Loucy (cell line): ENCODE measurements at regions not wholly inside any gene's neighbourhood (a gene's known extent, or its start where the extent isn't known, plus 50 kb on each side); places are given as distances from the start of the nearest gene placed in this dataset.

Experiments
- H2AFZ ChIP-seq: fragments of 200-600 bp; sonication (generic); 2 replicates; pipeline ENCODE4 v1.6.0; 2016; ENCODE audit warnings: antibody characterized with exemption, mild to moderate bottlenecking, low read length, moderate library complexity
- H3F3A ChIP-seq: fragments of 200-600 bp; 2 replicates; pipeline ENCODE4 v1.6.0; 2016; ENCODE audit warnings: antibody characterized with exemption, low read depth, mild to moderate bottlenecking
- H3K27me3 ChIP-seq: fragments of 200-600 bp; sonication (generic); 2 replicates; pipeline ENCODE4 v1.6.1; 2014; ENCODE audit warnings: low read length, mild to moderate bottlenecking; ENCODE audit not compliant: insufficient read depth, poor library complexity, severe bottlenecking
- H3K36me3 ChIP-seq: fragments of 200-600 bp; sonication (generic); 2 replicates; pipeline ENCODE4 v1.6.1; 2016; ENCODE audit warnings: low read length; ENCODE audit not compliant: insufficient read depth
- H3K4me1 ChIP-seq: fragments of 200-600 bp; sonication (generic); 2 replicates; pipeline ENCODE4 v1.5.1; 2014; ENCODE audit warnings: low read length, mild to moderate bottlenecking; ENCODE audit not compliant: insufficient read depth, poor library complexity, severe bottlenecking
- H3K4me2 ChIP-seq: fragments of 200-600 bp; sonication (generic); 2 replicates; pipeline ENCODE4 v1.6.0; 2014; ENCODE audit warnings: antibody characterized with exemption, low read length, low read depth, mild to moderate bottlenecking; ENCODE audit not compliant: poor library complexity, severe bottlenecking
- H3K4me3 ChIP-seq: fragments of 200-600 bp; sonication (generic); 2 replicates; pipeline ENCODE4 v1.5.1; 2014; ENCODE audit warnings: low read length, mild to moderate bottlenecking, mixed read lengths; ENCODE audit not compliant: poor library complexity, severe bottlenecking
- H3K79me2 ChIP-seq: fragments of 200-600 bp; sonication (generic); 2 replicates; pipeline ENCODE4 v1.6.1; 2014; ENCODE audit warnings: low read length; ENCODE audit not compliant: insufficient read depth
- H3K9ac ChIP-seq: fragments of 200-600 bp; sonication (generic); 2 replicates; pipeline ENCODE4 v1.6.0; 2014; ENCODE audit warnings: mild to moderate bottlenecking, low read depth, low read length, moderate library complexity; ENCODE audit not compliant: poor library complexity, severe bottlenecking
- H3K9me2 ChIP-seq: fragments of 200-600 bp; sonication (generic); replicated peaks from 2 replicates; pipeline ENCODE4 v1.6.1; 2016; ENCODE audit warnings: low read depth, low read length, mixed read lengths
- H3K9me3 ChIP-seq: fragments of 200-600 bp; sonication (generic); 2 replicates; pipeline ENCODE4 v1.6.1; 2014; ENCODE audit warnings: mild to moderate bottlenecking, antibody characterized with exemption, low read length, low read depth; ENCODE audit not compliant: insufficient read depth
- H4K20me1 ChIP-seq: fragments of 200-600 bp; sonication (generic); 2 replicates; pipeline ENCODE4 v1.6.0; 2014; ENCODE audit warnings: antibody characterized with exemption, low read length, mild to moderate bottlenecking; ENCODE audit not compliant: insufficient read depth, poor library complexity, severe bottlenecking
- CTCF ChIP-seq: fragments of 200-600 bp; sonication (generic); conservative IDR thresholded peaks from 2 replicates; pipeline ENCODE4 v1.5.1; 2014; ENCODE audit warnings: mild to moderate bottlenecking, antibody characterized with exemption, low read length
- EZH2phosphoT487 ChIP-seq: fragments of 200-600 bp; IDR thresholded peaks from 2 replicates; pipeline ENCODE4 v1.6.1; 2018; ENCODE audit warnings: antibody characterized with exemption, mild to moderate bottlenecking, moderate library complexity, borderline replicate concordance

GRCh38 chr15:38668898-38669391 lies 104.3 kb upstream of the RASGRP1 start:
- Histone ChIP-seq H4K20me1 (no peaks in the 10 kb centered on the region), H3K9ac (peak overlapping the region; percentile 25), H3K27me3 (no peaks in the 10 kb centered on the region)

GRCh38 chr15:38670128-38671005 lies 105.8 kb upstream of the RASGRP1 start:
- Histone ChIP-seq H3K4me2 (peak overlapping the region; percentile 7), H3K4me1 (peaks cover 76% of the 10 kb centered on the region), H3K4me3 (no peak overlapping the region)

More at GRCh38 chr15:38668898-38669391, 104.3 kb upstream of the RASGRP1 start:
- no peaks in the 10 kb centered on the region for H3K9me3 ChIP-seq
- H3K79me2 ChIP-seq: no peaks in the 10 kb centered on the region
- H3F3A ChIP-seq: no peaks in the 10 kb centered on the region
- peaks cover 86% of the 10 kb centered on the region for H3K4me1 ChIP-seq
- H2AFZ ChIP-seq: no peak overlapping the region
- H3K4me2 ChIP-seq: peak overlapping the region; percentile 66
- no peaks in the 10 kb centered on the region for H3K36me3 ChIP-seq
- TF ChIP-seq EZH2phosphoT487 (no peak), CTCF (no peak)
- no peak overlapping the region for H3K4me3 ChIP-seq
- H3K9me2 ChIP-seq: no peaks in the 10 kb centered on the region

GRCh38 chr15:38671006-38671387 lies 106.4 kb upstream of the RASGRP1 start:
- Histone ChIP-seq H3K9me3 (no peaks in the 10 kb centered on the region), H3K4me2 (peak overlapping the region; percentile 7), H3K4me1 (peaks cover 69% of the 10 kb centered on the region), H4K20me1 (no peaks in the 10 kb centered on the region), H3K79me2 (no peaks in the 10 kb centered on the region), H3K27me3 (no peaks in the 10 kb centered on the region), H3K9ac (no peak overlapping the region), H3K36me3 (no peaks in the 10 kb centered on the region), H3K4me3 (no peak overlapping the region), H3F3A (peaks cover 2% of the 10 kb centered on the region; the same call in 1 of the 2 replicates), H2AFZ (no peak overlapping the region), H3K9me2 (no peaks in the 10 kb centered on the region)
- TF ChIP-seq EZH2phosphoT487: no peak
- TF ChIP-seq CTCF: no peak

More at GRCh38 chr15:38670128-38671005, 105.8 kb upstream of the RASGRP1 start:
- H3K9ac ChIP-seq: no peak overlapping the region
- H3K27me3 ChIP-seq: no peaks in the 10 kb centered on the region
- no peaks in the 10 kb centered on the region for H3K79me2 ChIP-seq
- H2AFZ ChIP-seq: no peak overlapping the region
- H3K36me3 ChIP-seq: no peaks in the 10 kb centered on the region
- no peaks in the 10 kb centered on the region for H3K9me3 ChIP-seq
- H3K9me2 ChIP-seq: no peaks in the 10 kb centered on the region
- no peaks in the 10 kb centered on the region for H3F3A ChIP-seq
- no peaks in the 10 kb centered on the region for H4K20me1 ChIP-seq
- TF ChIP-seq CTCF (no peak), EZH2phosphoT487 (no peak)
